GM12875 (cell line): ENCODE measurements at regions not wholly inside any gene's neighbourhood (a gene's known extent, or its start where the extent isn't known, plus 50 kb on each side); places are given as distances from the start of the nearest gene placed in this dataset.

Source experiments
- H3K4me3 ChIP-seq: one replicate; pipeline ENCODE4 v1.5.1; 2011; ENCODE audit warnings: low read depth, low read length, control low read depth
- TF ChIP-seq, protein P1 (sequence below): IDR thresholded peaks from 2 replicates; pipeline ENCODE4 v1.5.1; 2011; ENCODE audit warnings: low read depth, mild to moderate bottlenecking, control low read depth, inconsistent platforms, low read length, moderate library complexity, borderline replicate concordance; ENCODE audit not compliant: insufficient read depth

DNA sequence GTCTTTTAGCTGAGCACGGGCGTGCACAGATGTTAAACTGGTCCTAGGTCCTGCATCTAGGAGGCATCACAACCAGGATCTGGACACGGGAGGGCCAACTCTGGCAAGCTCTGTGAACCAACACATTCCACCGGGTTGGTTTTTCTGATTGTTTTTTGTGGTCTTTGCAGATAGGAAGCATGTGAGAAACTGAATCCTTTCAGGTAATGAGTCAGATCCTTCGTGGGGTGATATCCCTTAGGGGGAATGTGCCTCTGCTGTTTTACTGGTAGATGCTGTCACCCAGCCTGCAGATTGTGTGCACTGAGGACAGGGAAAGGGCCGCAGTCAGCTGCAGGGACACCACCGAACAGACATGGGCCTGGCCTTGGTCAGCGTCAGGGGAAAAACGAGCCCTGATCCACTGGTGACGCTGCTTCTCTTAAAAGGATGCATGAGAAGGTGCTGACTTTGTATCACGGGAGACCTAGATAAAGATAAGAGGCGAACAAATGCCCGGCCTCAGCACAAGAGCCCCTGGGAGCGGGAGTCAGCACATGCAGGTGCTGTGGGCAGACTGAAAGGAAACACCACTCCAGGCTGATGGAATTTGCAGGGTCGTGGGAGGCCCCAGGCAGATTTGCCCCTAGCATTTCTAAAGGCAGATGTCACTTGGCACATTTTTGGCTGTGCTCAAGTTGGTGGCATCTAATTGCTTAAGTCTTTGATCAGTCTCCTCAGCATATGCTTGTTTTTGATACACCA lies 51.1 kb downstream of the DOP1B start:
- no peak overlapping the region for H3K4me3 ChIP-seq
- TF ChIP-seq, protein P1, sequence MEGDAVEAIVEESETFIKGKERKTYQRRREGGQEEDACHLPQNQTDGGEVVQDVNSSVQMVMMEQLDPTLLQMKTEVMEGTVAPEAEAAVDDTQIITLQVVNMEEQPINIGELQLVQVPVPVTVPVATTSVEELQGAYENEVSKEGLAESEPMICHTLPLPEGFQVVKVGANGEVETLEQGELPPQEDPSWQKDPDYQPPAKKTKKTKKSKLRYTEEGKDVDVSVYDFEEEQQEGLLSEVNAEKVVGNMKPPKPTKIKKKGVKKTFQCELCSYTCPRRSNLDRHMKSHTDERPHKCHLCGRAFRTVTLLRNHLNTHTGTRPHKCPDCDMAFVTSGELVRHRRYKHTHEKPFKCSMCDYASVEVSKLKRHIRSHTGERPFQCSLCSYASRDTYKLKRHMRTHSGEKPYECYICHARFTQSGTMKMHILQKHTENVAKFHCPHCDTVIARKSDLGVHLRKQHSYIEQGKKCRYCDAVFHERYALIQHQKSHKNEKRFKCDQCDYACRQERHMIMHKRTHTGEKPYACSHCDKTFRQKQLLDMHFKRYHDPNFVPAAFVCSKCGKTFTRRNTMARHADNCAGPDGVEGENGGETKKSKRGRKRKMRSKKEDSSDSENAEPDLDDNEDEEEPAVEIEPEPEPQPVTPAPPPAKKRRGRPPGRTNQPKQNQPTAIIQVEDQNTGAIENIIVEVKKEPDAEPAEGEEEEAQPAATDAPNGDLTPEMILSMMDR = no peak

DNA sequence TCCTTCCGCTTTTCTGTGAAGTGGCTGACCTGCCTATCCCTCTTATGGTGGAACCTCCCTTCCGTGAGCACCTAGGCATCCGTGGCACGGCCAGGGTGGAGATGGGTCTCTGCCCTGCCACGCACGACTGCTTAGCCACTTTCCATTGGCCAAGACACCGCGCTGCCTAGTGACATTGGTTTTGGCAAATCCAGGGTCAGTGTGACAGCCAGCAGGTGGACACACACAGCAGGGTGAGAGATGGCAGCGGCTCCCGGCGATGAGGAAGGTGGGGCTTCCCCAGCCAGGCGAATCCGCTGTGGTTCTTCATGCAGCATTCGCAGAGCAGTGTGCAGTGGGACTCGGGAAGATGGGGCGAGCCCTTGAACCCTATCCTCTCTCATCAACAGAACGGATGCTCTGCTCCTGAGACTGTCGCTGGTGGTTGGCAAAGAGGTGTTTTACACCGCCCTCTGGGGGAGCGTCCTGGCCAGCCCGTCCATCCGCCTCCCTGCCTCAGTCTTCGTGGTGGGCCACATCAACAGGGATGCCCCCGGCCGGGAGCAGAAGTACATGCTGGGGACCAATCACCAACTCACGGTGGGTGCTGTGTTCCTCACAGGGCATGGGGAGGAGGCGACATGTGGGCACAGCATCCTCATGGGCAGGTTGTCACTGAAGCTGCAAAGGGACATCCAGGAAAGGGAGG lies 51.8 kb downstream of the DOP1B start:
- TF ChIP-seq, protein P1 = no peak
- H3K4me3 ChIP-seq = no peak overlapping the region

DNA sequence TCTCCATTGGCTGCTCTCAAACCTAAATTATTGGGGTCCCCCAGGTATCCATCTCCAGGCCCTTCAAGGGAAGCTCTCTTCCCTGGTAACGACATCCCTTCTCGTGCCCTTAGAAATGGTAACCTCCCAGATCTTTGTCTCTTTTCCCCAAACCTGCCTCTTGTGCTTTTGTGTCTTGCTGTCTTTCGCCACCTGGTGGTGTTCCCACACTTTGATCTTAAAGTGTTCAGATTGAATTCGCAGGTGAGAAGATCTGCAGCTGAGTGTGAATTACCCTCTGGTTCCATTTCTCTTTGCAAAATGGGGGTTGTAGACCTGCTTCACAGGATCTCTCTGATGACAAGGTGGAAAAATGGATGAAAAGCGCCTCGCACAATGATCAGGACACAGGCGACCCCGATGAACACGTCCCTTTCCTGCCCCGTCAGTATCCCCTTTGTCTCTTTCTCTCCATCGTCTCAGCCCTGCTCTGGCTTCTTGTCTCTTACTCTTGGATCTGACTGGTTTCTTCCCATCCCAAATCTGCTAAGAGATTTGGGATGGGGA lies 53.1 kb downstream of the DOP1B start:
- no peak overlapping the region for H3K4me3 ChIP-seq

DNA sequence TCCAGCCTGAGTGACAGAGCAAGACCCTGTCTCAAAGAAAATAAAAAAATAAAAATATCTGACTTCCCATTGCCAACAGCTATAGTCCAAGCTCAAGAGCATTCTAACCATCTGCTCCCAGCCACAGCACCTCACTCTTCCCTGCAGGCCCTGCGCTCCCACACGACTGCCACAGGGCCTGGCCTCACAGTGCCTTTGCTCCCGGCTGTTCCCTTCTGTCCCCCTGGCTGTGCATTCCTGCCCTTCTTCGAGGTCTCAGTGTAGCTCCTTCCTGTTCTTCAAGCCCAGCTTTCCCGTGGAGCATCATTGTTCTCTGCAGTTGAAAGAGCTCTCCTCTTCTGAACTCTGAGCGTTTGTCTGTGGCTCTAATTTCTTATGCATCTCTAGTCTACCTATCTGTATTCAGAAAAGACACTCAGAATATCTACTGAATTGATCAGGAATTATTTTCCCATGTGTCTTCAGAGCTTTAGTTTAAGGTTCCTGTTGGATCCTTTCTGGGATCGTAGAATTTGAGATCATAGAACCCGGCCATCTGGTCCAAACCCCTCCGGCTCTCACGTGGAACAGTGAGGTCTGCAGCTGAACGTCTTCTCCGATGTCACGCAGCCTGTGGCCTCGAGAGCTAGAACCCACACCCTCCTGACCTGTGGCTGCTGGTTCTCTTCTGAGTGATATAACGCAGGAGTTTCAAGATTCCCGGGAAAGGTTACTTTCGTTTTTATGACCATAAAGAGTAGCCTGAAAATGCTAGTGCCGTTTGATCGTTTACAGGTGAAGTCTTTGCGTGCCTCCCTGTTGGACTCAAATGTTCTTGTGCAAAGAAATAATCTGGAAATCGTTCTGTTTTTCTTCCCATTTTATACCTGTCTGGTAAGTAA lies 54.4 kb downstream of the DOP1B start:
- TF ChIP-seq, protein P1 = no peak
- no peak overlapping the region for H3K4me3 ChIP-seq

More for the DNA sequence above, 53.1 kb downstream of the DOP1B start:
- TF ChIP-seq, protein P1 = peak; percentile 52; the same call in 1 of the 2 replicates

DNA sequence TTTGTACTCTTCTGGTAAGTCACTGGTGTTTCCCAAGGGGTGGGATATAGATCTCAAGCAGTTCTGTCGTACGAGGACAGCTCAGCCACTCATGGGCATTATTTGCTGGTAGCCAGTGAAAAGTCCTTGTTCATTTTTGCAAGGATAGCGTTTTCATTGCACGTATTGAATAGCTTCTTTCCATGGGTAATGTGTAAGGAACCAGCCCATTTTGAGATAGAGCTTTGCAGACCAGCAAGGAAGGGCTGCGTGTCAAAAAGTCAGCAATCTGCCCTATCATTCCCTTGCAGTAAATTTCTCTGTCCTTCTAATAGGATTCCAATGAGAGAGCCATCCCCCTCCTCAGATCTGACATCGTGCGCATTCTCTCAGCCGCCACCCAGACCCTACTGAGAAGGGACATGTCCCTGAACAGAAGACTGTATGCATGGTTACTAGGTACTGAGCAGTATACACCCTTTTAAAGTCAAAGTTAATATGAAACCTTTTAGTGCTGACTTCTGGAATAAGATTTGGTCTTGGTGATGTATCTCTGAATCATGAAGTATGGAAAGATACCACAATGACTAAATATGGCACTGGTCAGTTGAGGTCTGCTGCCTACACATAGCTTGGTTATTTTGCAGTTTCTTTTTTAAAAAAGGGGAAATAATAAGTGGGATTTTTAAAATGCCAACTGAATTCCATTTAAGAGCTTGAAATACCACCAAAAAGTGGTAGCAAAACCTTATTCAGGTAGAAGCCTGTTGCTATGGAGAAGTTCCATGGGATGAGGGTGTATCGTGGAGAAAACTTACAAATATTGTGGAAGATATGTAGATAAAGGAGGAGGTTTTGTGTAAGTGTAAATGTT lies 55.3 kb downstream of the DOP1B start:
- H3K4me3 ChIP-seq = no peak overlapping the region
- TF ChIP-seq, protein P1 = no peak

DNA sequence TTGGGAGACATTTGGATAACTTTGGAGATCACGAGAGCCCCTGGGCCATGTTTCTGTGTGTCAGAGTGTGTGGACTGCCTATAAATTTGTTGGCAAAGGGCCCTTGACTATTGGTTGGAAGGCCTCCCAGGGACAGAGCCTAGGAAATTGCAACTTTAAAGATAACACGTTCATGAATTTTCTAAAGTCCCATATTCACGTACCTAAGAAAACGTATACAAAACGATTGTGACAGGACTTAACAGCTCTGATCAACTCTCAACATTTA lies 55.8 kb downstream of the DOP1B start:
- no peak overlapping the region for H3K4me3 ChIP-seq
- TF ChIP-seq, protein P1 = no peak
